ENCODE measurements at regions not wholly inside any gene's neighbourhood (a gene's known extent, or its start where the extent isn't known, plus 50 kb on each side); places are given as distances from the start of the nearest gene placed in this dataset.

GRCh38 chr18:42245137-42245536 is 290.1 kb downstream of the PIK3C3 start:
- TF ChIP-seq CTCF (IDR thresholded peaks at IDR 0.05): no peak

GRCh38 chr18:42255908-42256765 is 301.1 kb downstream of the PIK3C3 start:
- no peak for TF ChIP-seq CTCF (IDR thresholded peaks at IDR 0.05)

GRCh38 chr18:42258301-42258965 is 303.4 kb downstream of the PIK3C3 start:
- TF ChIP-seq CTCF (IDR thresholded peaks at IDR 0.05): no peak

GRCh38 chr18:42261731-42262130 is 306.7 kb downstream of the PIK3C3 start:
- TF ChIP-seq CTCF (IDR thresholded peaks at IDR 0.05): no peak

GRCh38 chr18:42264497-42264896 is 309.5 kb downstream of the PIK3C3 start:
- TF ChIP-seq CTCF (IDR thresholded peaks at IDR 0.05): no peak

GRCh38 chr18:42268186-42268725 is 313.2 kb downstream of the PIK3C3 start:
- TF ChIP-seq CTCF (IDR thresholded peaks at IDR 0.05): no peak

- TF ChIP-seq CTCF (IDR thresholded peaks at IDR 0.05): no peak
These were observed 313.8 kb downstream of the PIK3C3 start for GRCh38 chr18:42268798-42269197.

All from LNCAP (cell line).